GM12878 (cell line): ENCODE measurements at regions not wholly inside any gene's neighbourhood (a gene's known extent, or its start where the extent isn't known, plus 50 kb on each side); places are given as distances from the start of the nearest gene placed in this dataset.

Source experiments
- ATAC-seq: fragments of 200-7000 bp; cut with Tn5 transposase; 3 replicates; pipeline ENCODE4 v1.9.1; 2020; ENCODE audit warnings: mild to moderate bottlenecking, moderate library complexity
- BruUV-seq: library from RNA; stranded (reverse); fragments of 400-500 nt; replicated peaks from 2 replicates; lab custom pipeline; 2021; lab: Mats Ljungman, UMichigan
- CTCF ChIA-PET: fragments of 300-600 bp; sonication (Branson Sonifier 250); formaldehyde crosslinking; extraction: SDS; loops from one replicate; lab custom pipeline; 2021; ENCODE audit warnings: inconsistent platforms; lab: Yijun Ruan, JAX
- POLR2A ChIA-PET: fragments of 350-600 bp; formaldehyde crosslinking; extraction: SDS; loops from one replicate; lab custom pipeline; 2021; ENCODE audit warnings: inconsistent platforms; lab: Charles Lee
- RAD21 ChIA-PET: fragments of 300-600 bp; sonication (Branson Sonifier 250); formaldehyde crosslinking; loops from one replicate; lab custom pipeline; 2023; ENCODE audit warnings: antibody characterized with exemption; ENCODE audit not compliant: unreplicated experiment; lab: Charles Lee
- SMC1A ChIA-PET: fragments of 300-600 bp; sonication (Branson Sonifier 250); formaldehyde crosslinking; loops from one replicate; lab custom pipeline; 2023; ENCODE audit not compliant: unreplicated experiment, uncharacterized antibody; lab: Charles Lee
- DNase-seq: peaks from one replicate; pipeline ENCODE4 v3.0.0-alpha.2; 2011; ENCODE audit warnings: low read depth, low spot score
- FAIRE-seq: peaks from 3 replicates; lab custom pipeline; 2011; peaks lifted over from hg19 to GRCh38; lab: Jason Lieb, UNC
- H2AFZ ChIP-seq: 2 replicates; pipeline ENCODE4 v1.6.0; 2011; ENCODE audit warnings: low read depth, low read length, control low read depth; ENCODE audit not compliant: control insufficient read depth
- H3K27ac ChIP-seq: 2 replicates; pipeline ENCODE4 v1.5.1; 2011; ENCODE audit warnings: control low read depth; ENCODE audit not compliant: control insufficient read depth, insufficient read depth
- H3K27me3 ChIP-seq, 2 experiments: replicated peaks in 1 of 2; 2 replicates each; pipeline versions ENCODE4 v1.6.0 to v1.6.1; 2011; ENCODE audit warnings: low read length in 1 of 2; ENCODE audit not compliant: control insufficient read depth in 2 of 2, insufficient read depth in 2 of 2
- H3K36me3 ChIP-seq, 2 experiments: 2 replicates each; pipeline ENCODE4 v1.5.1; 2011; ENCODE audit warnings: low read length in 1 of 2; ENCODE audit not compliant: control insufficient read depth in 2 of 2, insufficient read depth in 2 of 2
- H3K4me1 ChIP-seq: 2 replicates; pipeline ENCODE4 v1.6.1; 2011; ENCODE audit warnings: mild to moderate bottlenecking, low read length, moderate library complexity, mixed read lengths; ENCODE audit not compliant: control insufficient read depth, insufficient read depth
- H3K4me2 ChIP-seq: 2 replicates; pipeline ENCODE4 v1.6.0; 2011; ENCODE audit warnings: control low read depth; ENCODE audit not compliant: control insufficient read depth, insufficient read depth
- H3K4me3 ChIP-seq: fragments of 200-600 bp; sonication (generic); 2 replicates; pipeline ENCODE4 v1.5.1; 2016
- H3K79me2 ChIP-seq: 2 replicates; pipeline ENCODE4 v1.6.0; 2011; ENCODE audit warnings: low read length; ENCODE audit not compliant: control insufficient read depth, insufficient read depth
- H3K9ac ChIP-seq: 2 replicates; pipeline ENCODE4 v1.8.0; 2011; ENCODE audit warnings: low read length, control low read depth, mixed read lengths; ENCODE audit not compliant: control insufficient read depth, insufficient read depth
- H3K9me3 ChIP-seq: replicated peaks from 3 replicates; pipeline ENCODE4 v1.5.1; 2011; ENCODE audit warnings: mild to moderate bottlenecking, low read length; ENCODE audit not compliant: control insufficient read depth, insufficient read depth
- H4K20me1 ChIP-seq: 2 replicates; pipeline ENCODE4 v1.6.0; 2011; ENCODE audit not compliant: control insufficient read depth, insufficient read depth
- MYB ChIP-seq: fragments of 150-350 bp; IDR thresholded peaks from 2 replicates; pipeline ENCODE4 v1.6.1; 2014; ENCODE audit warnings: mild to moderate bottlenecking, low read depth, low read length, borderline replicate concordance
- SREBF1 ChIP-seq: IDR thresholded peaks from 2 replicates; pipeline ENCODE4 v1.6.1; 2012; ENCODE audit warnings: mild to moderate bottlenecking, low read length
- ZNF274 ChIP-seq: IDR thresholded peaks from one replicate; pipeline ENCODE4 v1.8.0; 2011; ENCODE audit not compliant: insufficient read length, insufficient read depth
- WGBS: methylation state at CpG from one replicate; pipeline ENCODE4 v1.1.6; 2016; ENCODE audit warnings: low lambda C conversion rate; ENCODE audit not compliant: insufficient replicate concordance, insufficient coverage; ENCODE audit errors: missing lambda C conversion rate; 5-methylcytosine and 5-hydroxymethylcytosine counted together
- in situ Hi-C: fragments of 300-500 bp; cut with MboI; formaldehyde crosslinking; loops from 9 replicates; pipeline ENCODE4 v1.14.3; 2018; ENCODE audit warnings: mixed read lengths
- intact Hi-C: fragments of 100-400 bp; cut with micrococcal nuclease; formaldehyde crosslinking; loops from one replicate; pipeline ENCODE4 v1.14.2; 2022; ENCODE audit not compliant: unreplicated experiment
- TF ChIP-seq, protein P1 (sequence below): fragments of 450-650 bp; IDR thresholded peaks from 2 replicates; pipeline ENCODE4 v1.6.1; 2018; ENCODE audit warnings: mild to moderate bottlenecking, low read depth, moderate library complexity; ENCODE audit not compliant: partially characterized antibody
- TF ChIP-seq, protein P2 (sequence below): IDR thresholded peaks from 2 replicates; pipeline ENCODE4 v1.6.1; 2011; ENCODE audit warnings: low read depth, low read length, improper control_type of control experiment, borderline replicate concordance

DNA sequence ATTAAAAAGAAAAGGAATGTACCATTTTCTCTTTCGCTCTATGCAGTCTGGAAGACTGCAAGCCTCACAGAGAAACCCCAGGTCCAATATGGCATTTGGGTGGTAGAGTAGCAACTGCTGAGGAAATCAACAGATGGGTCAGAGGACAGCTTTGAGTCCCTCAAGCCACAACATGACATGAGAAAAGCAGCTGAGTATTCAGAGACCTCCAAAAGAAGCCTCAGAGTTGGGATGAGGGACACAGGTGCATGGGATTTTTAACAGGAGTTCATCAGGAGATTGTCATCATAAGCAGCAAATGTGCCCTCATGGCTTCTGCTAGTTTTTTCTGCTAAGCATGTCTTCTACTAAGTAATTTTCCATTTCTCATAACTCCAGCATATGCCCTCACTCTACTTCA lies 111.6 kb downstream of the BLID start (continued):
- TF ChIP-seq, protein P1, sequence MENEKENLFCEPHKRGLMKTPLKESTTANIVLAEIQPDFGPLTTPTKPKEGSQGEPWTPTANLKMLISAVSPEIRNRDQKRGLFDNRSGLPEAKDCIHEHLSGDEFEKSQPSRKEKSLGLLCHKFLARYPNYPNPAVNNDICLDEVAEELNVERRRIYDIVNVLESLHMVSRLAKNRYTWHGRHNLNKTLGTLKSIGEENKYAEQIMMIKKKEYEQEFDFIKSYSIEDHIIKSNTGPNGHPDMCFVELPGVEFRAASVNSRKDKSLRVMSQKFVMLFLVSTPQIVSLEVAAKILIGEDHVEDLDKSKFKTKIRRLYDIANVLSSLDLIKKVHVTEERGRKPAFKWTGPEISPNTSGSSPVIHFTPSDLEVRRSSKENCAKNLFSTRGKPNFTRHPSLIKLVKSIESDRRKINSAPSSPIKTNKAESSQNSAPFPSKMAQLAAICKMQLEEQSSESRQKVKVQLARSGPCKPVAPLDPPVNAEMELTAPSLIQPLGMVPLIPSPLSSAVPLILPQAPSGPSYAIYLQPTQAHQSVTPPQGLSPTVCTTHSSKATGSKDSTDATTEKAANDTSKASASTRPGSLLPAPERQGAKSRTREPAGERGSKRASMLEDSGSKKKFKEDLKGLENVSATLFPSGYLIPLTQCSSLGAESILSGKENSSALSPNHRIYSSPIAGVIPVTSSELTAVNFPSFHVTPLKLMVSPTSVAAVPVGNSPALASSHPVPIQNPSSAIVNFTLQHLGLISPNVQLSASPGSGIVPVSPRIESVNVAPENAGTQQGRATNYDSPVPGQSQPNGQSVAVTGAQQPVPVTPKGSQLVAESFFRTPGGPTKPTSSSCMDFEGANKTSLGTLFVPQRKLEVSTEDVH, result no peak
- TF ChIP-seq ZNF274 (no peak), MYB (no peak)
- TF ChIP-seq, protein P2, sequence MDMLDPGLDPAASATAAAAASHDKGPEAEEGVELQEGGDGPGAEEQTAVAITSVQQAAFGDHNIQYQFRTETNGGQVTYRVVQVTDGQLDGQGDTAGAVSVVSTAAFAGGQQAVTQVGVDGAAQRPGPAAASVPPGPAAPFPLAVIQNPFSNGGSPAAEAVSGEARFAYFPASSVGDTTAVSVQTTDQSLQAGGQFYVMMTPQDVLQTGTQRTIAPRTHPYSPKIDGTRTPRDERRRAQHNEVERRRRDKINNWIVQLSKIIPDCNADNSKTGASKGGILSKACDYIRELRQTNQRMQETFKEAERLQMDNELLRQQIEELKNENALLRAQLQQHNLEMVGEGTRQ, result no peak

DNA sequence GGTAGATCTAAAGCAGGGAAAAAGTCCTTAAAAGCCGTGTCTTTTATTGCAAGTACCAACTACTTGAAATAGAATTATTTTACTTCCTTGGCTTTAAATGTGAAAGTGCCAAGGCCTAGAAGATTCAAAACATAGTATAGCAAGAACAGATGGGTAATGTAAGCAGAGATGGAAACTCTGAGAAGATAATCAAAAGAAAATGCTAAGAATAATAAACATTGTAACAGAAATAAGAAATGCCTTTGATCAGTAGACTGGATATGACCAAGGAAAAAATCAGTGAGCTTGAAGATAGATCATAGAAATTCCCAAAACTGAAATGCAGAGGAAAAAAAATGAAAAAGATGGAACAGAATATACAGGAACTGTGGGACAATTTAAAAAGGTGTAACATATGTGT lies 113.1 kb downstream of the BLID start:
- BruUV-seq, result no TSS peak
- Histone ChIP-seq H3K27me3 (no peaks in the 10 kb centered on the region), H3K9ac (no peak overlapping the region), H3K4me3 (no peak overlapping the region), H2AFZ (no peak overlapping the region), H3K9me3 (no peaks in the 10 kb centered on the region), H3K79me2 (no peaks in the 10 kb centered on the region)
- RAD21 ChIA-PET, result no interaction called here
- no peak for FAIRE-seq
- ATAC-seq, result no peak
- POLR2A ChIA-PET, result no interaction called here
- in situ Hi-C loops, result no loop called here
- DNase-seq, result no peak
- no peak for TF ChIP-seq SREBF1
- TF ChIP-seq, all 136 proteins: peak for 0
- 4% methylated on average over 1 of the region's 1 CpG for WGBS
- Histone ChIP-seq H3K27ac (no peak overlapping the region), H3K4me2 (no peak overlapping the region), H3K36me3 (no peaks in the 10 kb centered on the region), H4K20me1 (no peaks in the 10 kb centered on the region), H3K4me1 (no peaks in the 10 kb centered on the region)
- intact Hi-C loops, result no loop called here
- ChIA-PET CTCF (no interaction called here), SMC1A (no interaction called here)
